22Rv1 (cell line): ENCODE measurements at regions not wholly inside any gene's neighbourhood (a gene's known extent, or its start where the extent isn't known, plus 50 kb on each side); places are given as distances from the start of the nearest gene placed in this dataset.

Experiments
- H3K27ac ChIP-seq: fragments of 450-650 bp; 2 replicates; pipeline ENCODE4 v1.5.1; 2017
- ZFX ChIP-seq: fragments of 450-650 bp; IDR thresholded peaks from 2 replicates; pipeline ENCODE4 v1.6.1; 2017; ENCODE audit warnings: antibody characterized with exemption, borderline replicate concordance
- TF ChIP-seq, protein P1 (sequence below): fragments of 450-650 bp; IDR thresholded peaks from 2 replicates; pipeline ENCODE4 v1.5.1; 2017; ENCODE audit warnings: mild to moderate bottlenecking

DNA sequence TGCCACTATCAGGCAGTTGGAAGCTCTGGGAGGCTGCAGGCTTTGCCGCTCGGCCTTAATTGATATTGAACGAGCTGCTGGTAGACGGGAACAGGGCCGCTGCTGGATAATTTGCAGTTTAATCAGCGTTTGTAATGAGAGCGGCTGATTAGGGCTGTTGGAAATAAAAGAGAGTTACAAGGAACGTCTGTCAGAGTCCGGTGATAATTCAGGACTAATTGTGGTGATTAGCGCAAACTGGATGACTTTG, 68.2 kb upstream of the TBCA start:
- H3K27ac ChIP-seq, result no peak overlapping the region
- TF ChIP-seq, protein P1, sequence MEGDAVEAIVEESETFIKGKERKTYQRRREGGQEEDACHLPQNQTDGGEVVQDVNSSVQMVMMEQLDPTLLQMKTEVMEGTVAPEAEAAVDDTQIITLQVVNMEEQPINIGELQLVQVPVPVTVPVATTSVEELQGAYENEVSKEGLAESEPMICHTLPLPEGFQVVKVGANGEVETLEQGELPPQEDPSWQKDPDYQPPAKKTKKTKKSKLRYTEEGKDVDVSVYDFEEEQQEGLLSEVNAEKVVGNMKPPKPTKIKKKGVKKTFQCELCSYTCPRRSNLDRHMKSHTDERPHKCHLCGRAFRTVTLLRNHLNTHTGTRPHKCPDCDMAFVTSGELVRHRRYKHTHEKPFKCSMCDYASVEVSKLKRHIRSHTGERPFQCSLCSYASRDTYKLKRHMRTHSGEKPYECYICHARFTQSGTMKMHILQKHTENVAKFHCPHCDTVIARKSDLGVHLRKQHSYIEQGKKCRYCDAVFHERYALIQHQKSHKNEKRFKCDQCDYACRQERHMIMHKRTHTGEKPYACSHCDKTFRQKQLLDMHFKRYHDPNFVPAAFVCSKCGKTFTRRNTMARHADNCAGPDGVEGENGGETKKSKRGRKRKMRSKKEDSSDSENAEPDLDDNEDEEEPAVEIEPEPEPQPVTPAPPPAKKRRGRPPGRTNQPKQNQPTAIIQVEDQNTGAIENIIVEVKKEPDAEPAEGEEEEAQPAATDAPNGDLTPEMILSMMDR, result no peak
- no peak for TF ChIP-seq ZFX

DNA sequence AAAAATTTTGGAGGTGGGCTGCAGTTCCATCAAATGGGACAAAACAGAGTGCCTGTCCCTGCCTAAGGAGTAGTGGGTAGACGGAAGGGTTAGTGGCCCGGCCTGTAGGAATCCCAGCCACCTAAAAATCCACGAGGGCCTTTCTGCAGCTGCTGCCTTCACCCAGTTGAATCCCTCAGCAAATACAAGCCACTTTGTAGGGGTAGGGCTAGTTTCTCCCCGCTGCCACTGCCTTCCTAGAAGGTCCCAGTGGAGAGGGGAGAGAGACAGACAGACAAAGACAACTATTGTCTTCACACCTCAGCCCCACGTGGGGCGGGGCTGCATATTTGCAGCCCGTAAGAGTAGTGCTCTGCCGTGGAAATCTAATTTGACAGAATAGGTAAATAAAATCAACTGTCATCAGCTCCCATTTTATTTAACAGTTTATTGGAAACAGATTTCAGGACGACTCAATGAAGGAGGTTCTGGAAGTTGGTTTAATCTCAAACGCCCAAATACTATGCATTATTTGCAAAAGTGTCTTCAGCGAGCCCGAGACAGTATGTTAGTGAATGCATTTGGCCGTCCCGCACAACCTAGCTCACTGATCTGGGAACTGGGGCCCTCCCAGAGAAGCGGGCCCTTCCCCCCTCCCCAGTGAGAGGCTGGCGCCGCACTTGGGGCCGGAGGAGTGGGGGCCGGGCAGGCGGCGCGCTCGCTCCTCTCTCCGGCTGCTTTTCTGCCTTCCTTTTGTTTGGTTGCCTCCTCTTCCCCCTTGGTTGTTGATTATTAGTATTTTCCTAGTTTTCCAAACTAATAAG, 67.6 kb upstream of the TBCA start:
- no peak for TF ChIP-seq ZFX
- TF ChIP-seq, protein P1, result no peak
- no peak overlapping the region for H3K27ac ChIP-seq

DNA sequence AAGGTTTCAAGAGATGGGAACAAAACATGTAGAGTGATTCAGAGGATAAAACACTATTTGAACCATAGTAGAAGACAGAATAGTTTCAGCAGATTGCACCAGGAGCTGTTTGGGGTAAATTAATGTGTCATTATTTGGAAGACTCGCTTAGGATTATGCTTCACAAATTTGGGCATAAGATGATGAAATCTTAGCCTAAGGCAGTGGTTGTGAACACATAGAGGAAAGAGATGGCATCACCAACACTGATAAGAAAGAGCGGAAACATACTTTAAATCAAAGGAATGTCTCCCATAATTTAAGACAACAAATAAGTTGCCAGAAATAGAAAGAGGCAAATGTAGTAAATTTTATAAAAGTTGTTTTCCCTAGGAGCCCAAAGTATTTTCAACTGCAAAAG, 66.1 kb upstream of the TBCA start:
- H3K27ac ChIP-seq, result no peak overlapping the region
- TF ChIP-seq ZFX, result no peak
- TF ChIP-seq, protein P1, result no peak

DNA sequence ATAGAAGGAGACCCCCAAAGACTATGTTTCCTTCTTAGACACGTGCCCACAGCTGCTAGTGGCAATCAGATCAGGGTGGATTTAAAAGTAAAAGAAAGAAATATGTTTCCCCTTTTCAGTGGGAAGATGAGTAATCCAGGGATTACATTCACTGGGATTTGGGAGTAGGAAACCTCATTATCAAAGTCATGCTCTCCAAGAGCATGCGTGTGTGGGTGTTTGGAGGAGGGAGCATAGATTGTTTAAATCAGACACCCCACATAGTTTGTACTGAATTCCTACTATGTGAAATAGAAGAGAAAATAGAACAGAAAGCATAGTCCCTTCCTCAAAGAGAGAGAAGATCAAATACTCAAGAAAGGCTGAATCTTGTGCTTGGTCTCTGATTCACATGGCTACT, 65.5 kb upstream of the TBCA start:
- no peak for TF ChIP-seq ZFX
- TF ChIP-seq, protein P1, result no peak

DNA sequence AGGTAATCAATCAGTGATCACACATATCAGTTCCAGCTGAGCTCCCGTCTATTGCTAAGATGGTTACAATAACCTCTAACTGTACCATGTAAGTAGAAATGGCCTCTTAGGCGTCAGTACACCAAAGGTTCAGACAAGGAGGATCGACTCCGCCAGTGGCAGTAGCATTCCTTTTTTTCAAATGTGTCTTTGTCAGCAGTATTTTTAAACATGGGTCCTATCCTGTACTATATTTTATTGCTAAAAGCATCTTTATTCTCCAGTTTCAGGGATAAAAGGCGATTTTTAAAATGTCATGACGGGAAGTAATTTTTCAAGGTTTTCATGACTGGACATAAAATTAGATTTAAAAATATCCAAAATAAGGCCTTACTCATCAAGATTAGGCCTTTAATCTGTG, 64.8 kb upstream of the TBCA start:
- no peak overlapping the region for H3K27ac ChIP-seq
- TF ChIP-seq, protein P1, result no peak
- TF ChIP-seq ZFX, result no peak

More for the DNA sequence above, 65.5 kb upstream of the TBCA start:
- H3K27ac ChIP-seq, result no peak overlapping the region

DNA sequence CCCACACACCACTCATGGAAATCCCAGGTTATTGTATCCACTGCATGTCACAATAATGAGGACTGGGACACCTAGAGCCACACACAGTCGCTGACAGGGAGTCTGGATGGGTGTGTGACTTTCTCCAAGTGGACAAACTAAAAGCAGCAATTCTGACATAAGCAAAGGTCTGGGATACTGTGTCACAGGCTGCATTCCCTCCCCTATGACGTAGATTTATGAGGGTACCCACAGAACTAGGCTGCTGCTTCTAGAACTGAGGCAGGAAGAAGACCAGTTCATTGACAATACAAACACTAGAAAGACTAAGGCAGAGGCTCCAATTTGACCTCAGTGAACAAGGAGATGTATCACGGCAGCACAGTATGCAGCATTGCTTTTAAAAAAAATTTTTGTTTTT, 63.6 kb upstream of the TBCA start:
- H3K27ac ChIP-seq, result no peak overlapping the region
- TF ChIP-seq, protein P1, result no peak
- TF ChIP-seq ZFX, result no peak

DNA sequence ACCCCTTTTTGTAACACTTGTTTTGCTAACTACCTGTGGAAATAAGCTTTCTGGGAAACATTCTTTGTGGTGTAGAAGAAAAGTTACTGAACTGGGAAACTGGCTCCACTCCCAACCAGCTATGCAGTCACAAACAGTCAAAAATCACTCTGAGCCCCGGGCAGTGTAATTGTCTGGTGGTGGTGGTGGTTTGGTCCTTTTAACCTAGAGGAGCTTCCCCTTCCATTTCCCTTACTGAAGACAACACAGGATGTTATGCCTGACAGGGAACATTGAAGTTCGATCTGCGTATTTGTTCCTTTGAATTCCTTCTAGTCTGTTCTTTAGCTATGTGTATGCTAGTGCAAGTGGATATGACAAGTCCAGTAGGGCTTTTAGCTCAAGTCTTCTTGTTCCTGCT, 56.8 kb upstream of the TBCA start:
- no peak overlapping the region for H3K27ac ChIP-seq
- no peak for TF ChIP-seq ZFX
- TF ChIP-seq, protein P1, result no peak
